K562 (cell line): ENCODE measurements at regions not wholly inside any gene's neighbourhood (a gene's known extent, or its start where the extent isn't known, plus 50 kb on each side); places are given as distances from the start of the nearest gene placed in this dataset.

Experiments used
- ATAC-seq: fragments of 200-7000 bp; cut with Tn5 transposase; 3 replicates; pipeline ENCODE4 v1.9.1; 2020; ENCODE audit warnings: moderate library complexity
- BruUV-seq: library from RNA; stranded (reverse); fragments of 400-500 nt; replicated peaks from 2 replicates; lab custom pipeline; 2021; lab: Mats Ljungman, UMichigan
- CTCF ChIA-PET: fragments of 300-600 bp; formaldehyde crosslinking; extraction: SDS; loops from one replicate; lab custom pipeline; 2021; ENCODE audit warnings: low intra/inter-chr PET ratio; lab: Yijun Ruan, JAX
- POLR2A ChIA-PET: fragments of 300-600, 350-650 bp; sonication (Branson Sonifier 250); formaldehyde crosslinking; extraction: SDS; loops from one replicate; lab custom pipeline; 2021; ENCODE audit warnings: antibody characterized with exemption, inconsistent platforms; lab: Yijun Ruan, JAX
- DNase-seq, 4 experiments: peaks; one replicate each; pipeline versions ENCODE4 v3.0.0 to v3.0.0-alpha.2; 2011 to 2018; ENCODE audit warnings: low spot score in 3 of 4, mixed read lengths in 3 of 4; ENCODE audit errors: extremely low read depth in 1 of 4
- FAIRE-seq: peaks from 2 replicates; lab custom pipeline; 2011; peaks lifted over from hg19 to GRCh38; lab: Jason Lieb, UNC
- H2AFZ ChIP-seq: 2 replicates; pipeline ENCODE4 v1.6.0; 2011; ENCODE audit warnings: low read depth, low read length, control low read depth, inconsistent platforms
- H3K27ac ChIP-seq: fragments of 200-600 bp; 3 replicates; pipeline ENCODE4 v1.8.0; 2011; ENCODE audit warnings: low read depth, mild to moderate bottlenecking, control low read depth, inconsistent platforms, low read length, moderate library complexity, mixed read lengths; ENCODE audit errors: extremely low read depth
- H3K27me3 ChIP-seq, 2 experiments: fragments of 300-600 bp in 1 of 2; 2 replicates in 1 of 2; 3 replicates in 1 of 2; pipeline versions ENCODE4 v1.6.0 to v1.8.0; 2011; ENCODE audit warnings: inconsistent platforms in 2 of 2, low read length in 2 of 2, mild to moderate bottlenecking in 1 of 2, mixed read lengths in 1 of 2, moderate library complexity in 1 of 2; ENCODE audit not compliant: control insufficient read depth in 2 of 2, insufficient read depth in 2 of 2
- H3K36me3 ChIP-seq: fragments of 300-600 bp; 3 replicates; pipeline ENCODE4 v1.8.0; 2011; ENCODE audit warnings: mild to moderate bottlenecking, low read length, inconsistent platforms; ENCODE audit not compliant: control insufficient read depth, insufficient read depth
- H3K4me1 ChIP-seq, 2 experiments: fragments of 200-600 bp in 1 of 2; replicated peaks in 1 of 2; 2 replicates in 1 of 2; 3 replicates in 1 of 2; pipeline versions ENCODE4 v1.5.1 to v1.8.0; 2011; ENCODE audit warnings: inconsistent platforms in 2 of 2, low read length in 2 of 2, mild to moderate bottlenecking in 1 of 2, mixed read lengths in 1 of 2, moderate library complexity in 1 of 2; ENCODE audit not compliant: control insufficient read depth in 2 of 2, insufficient read depth in 2 of 2
- H3K4me2 ChIP-seq: 2 replicates; pipeline ENCODE4 v1.6.1; 2011; ENCODE audit warnings: low read length, control low read depth, inconsistent platforms, mixed read lengths; ENCODE audit not compliant: insufficient read depth
- H3K4me3 ChIP-seq: fragments of 200-600 bp; sonication (generic), shearing (Covaris generic); 2 replicates; pipeline ENCODE4 v1.5.1; 2016; ENCODE audit warnings: control low read depth, inconsistent platforms
- H3K79me2 ChIP-seq: fragments of 200-600 bp; 3 replicates; pipeline ENCODE4 v1.8.0; 2011; ENCODE audit warnings: low read length, inconsistent platforms; ENCODE audit not compliant: control insufficient read depth, insufficient read depth
- H3K9ac ChIP-seq, 2 experiments: 2 replicates each; pipeline versions ENCODE4 v1.6.0 to v1.6.1; 2011; ENCODE audit warnings: low read depth in 2 of 2, low read length in 2 of 2, control low read depth in 1 of 2, inconsistent platforms in 1 of 2, mild to moderate bottlenecking in 1 of 2, mixed read lengths in 1 of 2; ENCODE audit not compliant: insufficient read depth in 1 of 2
- H3K9me1 ChIP-seq: one replicate; pipeline ENCODE4 v1.6.0; 2011; ENCODE audit warnings: inconsistent platforms, mild to moderate bottlenecking, low read length, moderate library complexity; ENCODE audit not compliant: control insufficient read depth, insufficient read depth
- H3K9me3 ChIP-seq: replicated peaks from 2 replicates; pipeline ENCODE4 v1.5.1; 2011; ENCODE audit warnings: low read depth, low read length, inconsistent platforms; ENCODE audit not compliant: control insufficient read depth, insufficient read depth
- H4K20me1 ChIP-seq: replicated peaks from 2 replicates; pipeline ENCODE4 v1.6.1; 2011; ENCODE audit warnings: low read length, inconsistent platforms, mixed read lengths; ENCODE audit not compliant: control insufficient read depth, insufficient read depth
- ARID1B ChIP-seq: fragments of 450-650 bp; IDR thresholded peaks from 2 replicates; pipeline ENCODE4 v1.6.1; 2016; ENCODE audit warnings: antibody characterized with exemption, mild to moderate bottlenecking, inconsistent platforms
- FOXA3 ChIP-seq, 2 experiments: fragments of 450-650 bp in 1 of 2; sonication (generic) in 1 of 2; formaldehyde crosslinking; IDR thresholded peaks in 1 of 2; conservative IDR thresholded peaks in 1 of 2; 2 replicates each; pipeline versions ENCODE4 v1.4.0 to v1.8.0; 2020 to 2022; ENCODE audit warnings: mild to moderate bottlenecking in 2 of 2, missing genetic modification reagents in 1 of 2
- HDAC6 ChIP-seq: IDR thresholded peaks from 2 replicates; pipeline ENCODE4 v1.6.1; 2012; ENCODE audit warnings: low read depth, mild to moderate bottlenecking, control low read depth, inconsistent platforms, low read length, moderate library complexity
- HNRNPK ChIP-seq: fragments of 200-400 bp; formaldehyde crosslinking; IDR thresholded peaks from one replicate; pipeline ENCODE4 v1.6.1; 2018; ENCODE audit warnings: mild to moderate bottlenecking, low read depth, low read length; ENCODE audit not compliant: poor library complexity, severe bottlenecking
- PCBP1 ChIP-seq: fragments of 200-400 bp; formaldehyde crosslinking; IDR thresholded peaks from 2 replicates; pipeline ENCODE4 v1.6.1; 2018; ENCODE audit warnings: mild to moderate bottlenecking, low read depth, low read length; ENCODE audit not compliant: poor library complexity, severe bottlenecking
- PRMT5 ChIP-seq: sonication (generic); formaldehyde crosslinking; IDR thresholded peaks from 2 replicates; pipeline ENCODE4 v1.5.0; 2020; ENCODE audit warnings: missing genetic modification reagents
- TAL1 ChIP-seq: fragments of 450-650 bp; IDR thresholded peaks from 2 replicates; pipeline ENCODE4 v1.6.1; 2016; ENCODE audit warnings: mild to moderate bottlenecking
- WGBS: fragments of 100-300 bp; shearing (Covaris generic); methylation state at CpG from one replicate; pipeline ENCODE4 v1.1.6; 2016; ENCODE audit warnings: low coverage, mixed read lengths; ENCODE audit not compliant: insufficient coverage; ENCODE audit errors: missing lambda C conversion rate; 5-methylcytosine and 5-hydroxymethylcytosine counted together
- in situ Hi-C: fragments of 300-500 bp; cut with MboI; formaldehyde crosslinking; loops from 4 replicates; pipeline ENCODE4 v1.15.0; 2018; ENCODE audit warnings: inconsistent platforms, mixed read lengths
- intact Hi-C: fragments of 100-400 bp; cut with micrococcal nuclease; formaldehyde crosslinking; loops from 2 replicates; pipeline ENCODE4 v1.14.2; 2022
- TF ChIP-seq, protein P1 (sequence below): fragments of 250-450 bp; sonication (Bioruptor Pico); IDR thresholded peaks from 2 replicates; pipeline ENCODE4 v1.4.0; 2020

GRCh38 chr6:6534399-6534798, 54.1 kb upstream of the LY86 start (continued):
- TF ChIP-seq ARID1B = no peak
- no peak for TF ChIP-seq TAL1
- no peak for TF ChIP-seq PRMT5 (CRISPR knock-in tag)
- TF ChIP-seq HDAC6 = no peak
- no peak for TF ChIP-seq FOXA3 (CRISPR knock-in tag; conservative IDR thresholded peaks at IDR 0.05 in 1 of 2, IDR thresholded peaks at IDR 0.05 in 1 of 2)
- TF ChIP-seq, all 486 proteins: peak for 0

DNA sequence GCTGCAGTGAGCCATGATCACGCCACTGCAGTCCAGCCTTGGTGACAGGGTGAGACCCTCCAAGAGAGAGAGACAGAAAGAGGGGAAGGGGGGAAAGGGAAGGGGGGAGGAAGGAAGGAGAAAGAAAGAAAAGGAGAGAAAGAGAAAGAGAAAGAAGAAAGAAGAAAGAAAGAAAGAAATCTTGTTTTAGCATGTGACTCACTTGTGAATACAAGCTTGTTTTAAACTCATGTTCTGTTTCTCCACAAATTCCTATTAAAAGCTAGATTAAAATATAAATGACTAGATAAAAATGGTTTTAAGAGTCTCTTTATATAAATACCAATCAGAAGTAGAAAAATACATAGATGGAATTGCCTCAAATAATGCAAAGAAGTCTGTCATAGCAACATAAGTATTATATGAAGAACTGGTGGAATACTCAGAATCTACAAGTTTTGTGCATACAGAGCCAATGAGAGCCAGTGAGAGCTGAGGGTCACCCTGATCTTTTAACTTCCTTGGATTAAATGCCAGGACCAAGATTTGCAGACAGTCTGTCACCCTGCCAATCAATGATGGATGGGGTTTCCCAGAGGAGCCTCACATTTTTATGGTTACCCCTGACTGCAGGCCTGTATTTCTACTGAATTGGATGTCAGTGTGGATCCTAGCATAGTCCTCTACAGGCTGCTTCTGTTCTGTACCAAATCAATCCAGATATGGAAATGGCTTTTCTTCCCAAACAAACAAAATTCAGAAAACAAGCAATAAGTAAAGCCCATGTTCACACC, 50.8 kb upstream of the LY86 start:
- ChIA-PET CTCF (no interaction called here), POLR2A (no interaction called here)
- no peak for DNase-seq
- Histone ChIP-seq H3K9ac (no peak overlapping the region), H4K20me1 (no peaks in the 10 kb centered on the region), H3K79me2 (no peaks in the 10 kb centered on the region), H3K4me3 (no peak overlapping the region), H3K4me2 (no peak overlapping the region), H3K9me3 (0 out of 2 replicates have a peak, but pooled peaks cover 3% of the 10 kb centered on the region), H3K9me1 (no peaks in the 10 kb centered on the region), H3K36me3 (no peaks in the 10 kb centered on the region)
- in situ Hi-C loops = loop anchor here (25.0 kb wide), 2 partner anchors 475 to 1400 kb away; no protein-coding TSS in a partner anchor
- 0% methylated on average over 1 of the region's 1 CpG for WGBS
- ATAC-seq = no peak
- BruUV-seq = no TSS peak
- peak; percentile 79 for TF ChIP-seq PCBP1
- TF ChIP-seq, protein P1, sequence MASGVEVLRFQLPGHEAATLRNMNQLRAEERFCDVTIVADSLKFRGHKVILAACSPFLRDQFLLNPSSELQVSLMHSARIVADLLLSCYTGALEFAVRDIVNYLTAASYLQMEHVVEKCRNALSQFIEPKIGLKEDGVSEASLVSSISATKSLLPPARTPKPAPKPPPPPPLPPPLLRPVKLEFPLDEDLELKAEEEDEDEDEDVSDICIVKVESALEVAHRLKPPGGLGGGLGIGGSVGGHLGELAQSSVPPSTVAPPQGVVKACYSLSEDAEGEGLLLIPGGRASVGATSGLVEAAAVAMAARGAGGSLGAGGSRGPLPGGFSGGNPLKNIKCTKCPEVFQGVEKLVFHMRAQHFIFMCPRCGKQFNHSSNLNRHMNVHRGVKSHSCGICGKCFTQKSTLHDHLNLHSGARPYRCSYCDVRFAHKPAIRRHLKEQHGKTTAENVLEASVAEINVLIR (CRISPR knock-in tag) = no peak
- peak; percentile 91 for TF ChIP-seq HNRNPK
- TF ChIP-seq, all 486 proteins: peak for 2
- Histone ChIP-seq H2AFZ (no peak overlapping the region), H3K27me3 (peaks cover 16 to 18% of the 10 kb centered on the region in 2 experiments), H3K4me1 (no peaks in the 10 kb centered on the region), H3K27ac (no peak overlapping the region)
- intact Hi-C loops = no loop called here
- no peak for FAIRE-seq
